Stimulated activated CD8-positive, alpha-beta memory T cell treated with anti-CD3 and anti-CD28 coated beads, Interleukin-15, amount 100 ng/mL, for 48 hours (primary cell): ENCODE measurements at regions not wholly inside any gene's neighbourhood (a gene's known extent, or its start where the extent isn't known, plus 50 kb on each side); places are given as distances from the start of the nearest gene placed in this dataset.

Experiments used
- DNase-seq, 2 donors: peaks; one replicate each; pipeline ENCODE4 v3.0.0-alpha.2; 2020; ENCODE audit warnings: low read depth in 2 of 2

GRCh38 chr6:15735567-15736265 lies 72.9 kb upstream of the DTNBP1 start:
- no peak for DNase-seq

GRCh38 chr6:15734118-15734897 lies 71.5 kb upstream of the DTNBP1 start:
- DNase-seq, result no peak

- no peak for DNase-seq
These were observed 68.1 kb upstream of the DTNBP1 start for GRCh38 chr6:15730922-15731321.

GRCh38 chr6:15730442-15730841 lies 67.6 kb upstream of the DTNBP1 start:
- no peak for DNase-seq

GRCh38 chr6:15722731-15723130 lies 59.9 kb upstream of the DTNBP1 start:
- DNase-seq, result no peak

GRCh38 chr6:15716889-15717288 lies 54.1 kb upstream of the DTNBP1 start:
- DNase-seq, result no peak

- DNase-seq, result no peak
These were observed 53.0 kb upstream of the DTNBP1 start for GRCh38 chr6:15715851-15716250.

- peak in 1 of 2 donors; percentile 39 for DNase-seq
These were observed 52.2 kb upstream of the DTNBP1 start for GRCh38 chr6:15715060-15715459.

GRCh38 chr6:15714658-15715057 lies 51.8 kb upstream of the DTNBP1 start:
- DNase-seq, result no peak

GRCh38 chr6:15713325-15713724 lies 50.5 kb upstream of the DTNBP1 start:
- DNase-seq, result no peak

GRCh38 chr6:15712797-15713196 lies 50.0 kb upstream of the DTNBP1 start:
- no peak for DNase-seq
